ENCODE measurements at regions not wholly inside any gene's neighbourhood (a gene's known extent, or its start where the extent isn't known, plus 50 kb on each side); places are given as distances from the start of the nearest gene placed in this dataset.

DNA sequence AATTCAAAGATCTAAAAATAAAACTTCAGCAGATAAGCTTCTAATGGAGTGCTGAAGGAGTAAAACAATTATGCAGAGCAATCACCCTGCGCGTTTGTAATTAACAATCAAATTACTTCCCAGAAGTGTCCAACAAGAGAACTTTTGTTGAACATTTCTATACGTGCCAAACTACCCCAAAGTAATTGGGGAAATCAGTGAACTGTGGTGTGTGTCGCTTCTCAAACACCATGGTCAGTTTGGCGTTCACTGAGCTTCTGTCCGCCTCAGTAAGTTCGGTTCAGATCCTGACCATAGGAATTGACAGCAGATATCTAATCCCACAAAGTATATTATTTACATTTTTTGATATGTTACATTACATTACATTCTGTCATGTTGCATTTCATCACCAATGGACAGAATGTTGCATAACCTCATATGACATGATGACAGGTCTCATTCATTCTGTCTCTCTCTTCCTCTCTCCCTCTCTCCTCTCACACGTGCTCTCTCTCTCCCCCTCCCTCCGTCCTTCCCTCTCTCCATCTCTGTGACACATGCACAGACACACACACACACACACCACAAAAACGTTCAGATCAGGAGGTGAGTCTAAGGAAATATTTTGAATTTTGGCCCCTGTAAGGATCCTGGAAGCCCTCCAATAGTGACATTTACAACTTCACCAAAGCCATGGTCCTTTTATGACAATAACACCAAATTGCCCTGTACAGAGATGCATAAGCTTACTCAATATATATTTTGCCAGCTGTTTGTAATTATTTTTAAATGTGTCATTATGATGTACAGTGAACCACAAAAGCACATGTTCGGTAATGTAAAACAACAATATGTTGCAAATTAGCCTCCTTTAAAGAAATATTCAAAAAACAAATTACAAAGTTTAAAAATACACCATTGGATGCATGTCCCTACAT lies 269.2 kb downstream of the FIGN start:
- in situ Hi-C loops (cut with HindIII; ENCODE audit: low sequenced_read_pairs): no loop called here
- no peak for DNase-seq (ENCODE audit: low read depth)
- H3K4me3 ChIP-seq (ENCODE audit: low read depth, low read length): no peak overlapping the region
- TF ChIP-seq, protein P1, sequence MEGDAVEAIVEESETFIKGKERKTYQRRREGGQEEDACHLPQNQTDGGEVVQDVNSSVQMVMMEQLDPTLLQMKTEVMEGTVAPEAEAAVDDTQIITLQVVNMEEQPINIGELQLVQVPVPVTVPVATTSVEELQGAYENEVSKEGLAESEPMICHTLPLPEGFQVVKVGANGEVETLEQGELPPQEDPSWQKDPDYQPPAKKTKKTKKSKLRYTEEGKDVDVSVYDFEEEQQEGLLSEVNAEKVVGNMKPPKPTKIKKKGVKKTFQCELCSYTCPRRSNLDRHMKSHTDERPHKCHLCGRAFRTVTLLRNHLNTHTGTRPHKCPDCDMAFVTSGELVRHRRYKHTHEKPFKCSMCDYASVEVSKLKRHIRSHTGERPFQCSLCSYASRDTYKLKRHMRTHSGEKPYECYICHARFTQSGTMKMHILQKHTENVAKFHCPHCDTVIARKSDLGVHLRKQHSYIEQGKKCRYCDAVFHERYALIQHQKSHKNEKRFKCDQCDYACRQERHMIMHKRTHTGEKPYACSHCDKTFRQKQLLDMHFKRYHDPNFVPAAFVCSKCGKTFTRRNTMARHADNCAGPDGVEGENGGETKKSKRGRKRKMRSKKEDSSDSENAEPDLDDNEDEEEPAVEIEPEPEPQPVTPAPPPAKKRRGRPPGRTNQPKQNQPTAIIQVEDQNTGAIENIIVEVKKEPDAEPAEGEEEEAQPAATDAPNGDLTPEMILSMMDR (IDR thresholded peaks at IDR 0.05; ENCODE audit: low read depth, low read length, missing control alignments): no peak

DNA sequence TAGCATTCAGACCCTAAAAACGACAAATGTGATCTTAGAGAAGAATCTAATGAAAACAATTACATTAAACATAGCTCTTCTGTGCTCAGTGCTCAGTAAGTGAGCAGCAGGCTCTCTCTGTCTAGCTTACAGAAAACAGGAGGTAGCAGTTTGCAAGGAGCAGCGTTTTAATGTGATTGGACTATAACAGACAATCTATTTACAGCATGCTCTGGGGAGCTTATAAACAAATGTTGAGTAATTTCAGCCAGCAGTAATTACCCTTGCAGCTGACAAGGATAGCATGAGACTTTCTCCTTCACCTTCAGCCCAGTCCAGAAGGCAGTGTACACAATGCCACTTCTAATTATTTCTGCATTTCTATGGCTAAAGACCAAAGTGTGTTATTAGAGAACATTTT lies 270.4 kb downstream of the FIGN start:
- H3K4me3 ChIP-seq (ENCODE audit: low read depth, low read length): no peak overlapping the region
- no peak for DNase-seq (ENCODE audit: low read depth)
- in situ Hi-C loops (cut with HindIII; ENCODE audit: low sequenced_read_pairs): no loop called here
- TF ChIP-seq, protein P1 (IDR thresholded peaks at IDR 0.05; ENCODE audit: low read depth, low read length, missing control alignments): no peak

DNA sequence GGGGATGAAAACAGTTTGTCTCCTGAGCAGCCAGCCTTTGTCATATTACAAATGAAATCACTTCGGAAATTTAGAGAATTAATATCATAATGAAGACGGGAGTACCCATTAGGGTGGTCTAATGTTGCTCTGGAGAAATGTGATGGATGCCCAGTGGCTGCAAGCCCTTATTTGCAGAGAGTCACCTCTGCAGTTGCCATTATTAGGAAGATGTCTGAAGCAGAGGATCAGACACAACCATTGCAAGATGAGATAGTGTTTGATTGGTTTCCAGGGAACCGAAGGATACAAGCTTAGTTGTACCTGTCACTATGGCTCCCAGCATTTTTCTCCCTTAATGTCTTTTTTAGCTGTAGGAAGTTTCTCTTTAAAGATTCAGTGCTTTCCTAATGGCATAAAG lies 272.4 kb downstream of the FIGN start:
- DNase-seq (ENCODE audit: low read depth): no peak
- TF ChIP-seq, protein P1 (IDR thresholded peaks at IDR 0.05; ENCODE audit: low read depth, low read length, missing control alignments): no peak
- H3K4me3 ChIP-seq (ENCODE audit: low read depth, low read length): no peak overlapping the region
- in situ Hi-C loops (cut with HindIII; ENCODE audit: low sequenced_read_pairs): no loop called here

DNA sequence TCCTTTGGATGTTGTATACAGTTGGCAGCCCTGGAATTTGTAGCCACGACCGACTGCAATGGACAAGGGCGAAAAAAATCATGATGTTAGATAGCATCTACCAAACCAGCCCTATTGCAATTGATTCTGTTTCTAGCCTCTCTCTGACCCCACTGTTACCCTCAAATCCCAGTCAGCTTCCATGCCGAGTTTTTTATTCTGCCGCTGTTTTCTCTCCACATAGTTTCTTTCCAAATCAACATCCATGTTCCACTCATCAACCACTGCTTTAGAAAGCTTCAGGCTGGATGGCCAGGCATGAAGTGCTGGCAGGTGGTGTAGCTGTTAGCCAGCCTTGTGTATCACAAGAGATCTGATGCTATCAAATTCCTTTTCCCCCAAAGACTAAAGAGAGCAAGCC lies 272.8 kb downstream of the FIGN start:
- TF ChIP-seq, protein P1 (IDR thresholded peaks at IDR 0.05; ENCODE audit: low read depth, low read length, missing control alignments): no peak
- DNase-seq (ENCODE audit: low read depth): no peak
- in situ Hi-C loops (cut with HindIII; ENCODE audit: low sequenced_read_pairs): no loop called here
- no peak overlapping the region for H3K4me3 ChIP-seq (ENCODE audit: low read depth, low read length)

DNA sequence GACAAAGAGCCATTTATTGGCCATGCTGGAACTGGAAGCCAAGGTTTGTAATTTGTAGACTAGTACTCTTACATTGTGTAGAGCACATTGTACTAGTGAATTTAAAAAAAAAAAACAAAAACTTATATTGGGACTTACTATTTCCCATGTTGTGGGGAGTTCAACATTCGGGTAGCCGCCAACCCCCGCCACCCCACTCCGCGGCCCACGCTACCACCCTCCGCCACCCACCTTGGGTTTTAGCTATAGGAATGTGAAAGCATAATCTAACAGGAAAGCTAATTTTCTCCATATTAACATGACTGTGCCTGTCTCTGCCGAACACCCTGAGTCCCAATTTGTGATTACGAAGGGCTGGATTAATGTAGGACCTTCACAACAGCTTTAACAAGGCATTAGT lies 275.8 kb downstream of the FIGN start:
- TF ChIP-seq, protein P1 (IDR thresholded peaks at IDR 0.05; ENCODE audit: low read depth, low read length, missing control alignments): no peak
- no peak for DNase-seq (ENCODE audit: low read depth)
- in situ Hi-C loops (cut with HindIII; ENCODE audit: low sequenced_read_pairs): no loop called here
- no peak overlapping the region for H3K4me3 ChIP-seq (ENCODE audit: low read depth, low read length)

DNA sequence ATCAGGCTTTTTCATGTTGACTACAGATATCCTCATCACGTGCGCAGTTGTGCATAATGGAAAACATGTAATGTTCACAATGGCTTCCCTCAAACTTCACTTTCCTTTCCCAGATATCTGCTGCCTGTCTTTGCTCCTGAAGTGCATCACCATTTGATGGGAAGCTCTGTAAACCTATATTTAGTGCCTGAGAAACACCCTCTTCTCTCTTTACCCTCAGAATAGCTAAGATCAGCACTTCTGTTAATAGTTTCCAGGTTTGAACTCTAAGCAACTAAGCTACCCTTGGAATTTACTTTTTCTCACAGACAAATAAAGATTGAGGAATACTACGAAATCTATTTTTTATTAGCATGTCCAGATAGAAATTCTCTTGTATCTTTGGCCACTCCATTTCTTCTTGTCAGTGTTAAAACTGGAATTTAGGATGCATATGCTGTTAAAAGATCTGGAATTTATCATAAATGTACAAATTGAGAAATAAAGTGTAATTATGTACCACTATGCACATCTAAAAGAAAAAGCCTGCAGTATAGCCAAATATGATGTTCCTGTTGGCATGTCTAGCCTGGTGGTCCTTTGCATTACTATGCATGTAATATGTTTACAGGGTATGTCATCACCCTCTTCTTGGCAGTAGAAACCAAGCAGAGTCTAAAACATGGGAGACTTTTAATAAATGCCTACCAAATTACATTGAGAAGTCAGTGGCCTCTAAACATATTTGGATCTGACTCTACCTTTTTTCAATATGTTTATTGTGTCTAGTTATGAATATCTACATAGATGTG lies 278.7 kb downstream of the FIGN start:
- in situ Hi-C loops (cut with HindIII; ENCODE audit: low sequenced_read_pairs): no loop called here
- H3K4me3 ChIP-seq (ENCODE audit: low read depth, low read length): no peak overlapping the region
- DNase-seq (ENCODE audit: low read depth): no peak
- TF ChIP-seq, protein P1 (IDR thresholded peaks at IDR 0.05; ENCODE audit: low read depth, low read length, missing control alignments): no peak
